COLO668 (cell line): ENCODE measurements at regions not wholly inside any gene's neighbourhood (a gene's known extent, or its start where the extent isn't known, plus 50 kb on each side); places are given as distances from the start of the nearest gene placed in this dataset.

Experiments
- DNase-seq: peaks from one replicate; lab custom pipeline; 2025; ENCODE audit not compliant: unreplicated experiment; lab: John Stamatoyannopoulos, UW

GRCh38 chr6:167643223-167643622, 183.5 kb upstream of the AFDN start:
- no peak for DNase-seq

GRCh38 chr6:167643716-167644115, 183.0 kb upstream of the AFDN start:
- no peak for DNase-seq

- DNase-seq = no peak
Measured at GRCh38 chr6:167644412-167645132, 182.1 kb upstream of the AFDN start.

GRCh38 chr6:167645368-167645767, 181.3 kb upstream of the AFDN start:
- DNase-seq = no peak

GRCh38 chr6:167647306-167647705, 179.4 kb upstream of the AFDN start:
- no peak for DNase-seq

GRCh38 chr6:167647737-167648470, 178.8 kb upstream of the AFDN start:
- no peak for DNase-seq

- no peak for DNase-seq
Measured at GRCh38 chr6:167648501-167649278, 178.0 kb upstream of the AFDN start.

- DNase-seq = no peak
Measured at GRCh38 chr6:167649476-167649875, 177.2 kb upstream of the AFDN start.

- DNase-seq = no peak
Measured at GRCh38 chr6:167650730-167651317, 175.9 kb upstream of the AFDN start.

- DNase-seq = no peak
Measured at GRCh38 chr6:167651318-167652041, 175.2 kb upstream of the AFDN start.

- DNase-seq = no peak
Measured at GRCh38 chr6:167652042-167652700, 174.5 kb upstream of the AFDN start.

GRCh38 chr6:167652701-167653095, 174.0 kb upstream of the AFDN start:
- no peak for DNase-seq

GRCh38 chr6:167653561-167653960, 173.2 kb upstream of the AFDN start:
- DNase-seq = no peak

- no peak for DNase-seq
Measured at GRCh38 chr6:167654389-167654788, 172.3 kb upstream of the AFDN start.

- DNase-seq = no peak
Measured at GRCh38 chr6:167655174-167655821, 171.4 kb upstream of the AFDN start.

GRCh38 chr6:167658106-167658505, 168.6 kb upstream of the AFDN start:
- no peak for DNase-seq

GRCh38 chr6:167659046-167659445, 167.7 kb upstream of the AFDN start:
- DNase-seq = no peak

GRCh38 chr6:167660424-167660823, 166.3 kb upstream of the AFDN start:
- DNase-seq = no peak

GRCh38 chr6:167660944-167661551, 165.7 kb upstream of the AFDN start:
- DNase-seq = no peak
